ENCODE measurements at regions not wholly inside any gene's neighbourhood (a gene's known extent, or its start where the extent isn't known, plus 50 kb on each side); places are given as distances from the start of the nearest gene placed in this dataset.

DNA sequence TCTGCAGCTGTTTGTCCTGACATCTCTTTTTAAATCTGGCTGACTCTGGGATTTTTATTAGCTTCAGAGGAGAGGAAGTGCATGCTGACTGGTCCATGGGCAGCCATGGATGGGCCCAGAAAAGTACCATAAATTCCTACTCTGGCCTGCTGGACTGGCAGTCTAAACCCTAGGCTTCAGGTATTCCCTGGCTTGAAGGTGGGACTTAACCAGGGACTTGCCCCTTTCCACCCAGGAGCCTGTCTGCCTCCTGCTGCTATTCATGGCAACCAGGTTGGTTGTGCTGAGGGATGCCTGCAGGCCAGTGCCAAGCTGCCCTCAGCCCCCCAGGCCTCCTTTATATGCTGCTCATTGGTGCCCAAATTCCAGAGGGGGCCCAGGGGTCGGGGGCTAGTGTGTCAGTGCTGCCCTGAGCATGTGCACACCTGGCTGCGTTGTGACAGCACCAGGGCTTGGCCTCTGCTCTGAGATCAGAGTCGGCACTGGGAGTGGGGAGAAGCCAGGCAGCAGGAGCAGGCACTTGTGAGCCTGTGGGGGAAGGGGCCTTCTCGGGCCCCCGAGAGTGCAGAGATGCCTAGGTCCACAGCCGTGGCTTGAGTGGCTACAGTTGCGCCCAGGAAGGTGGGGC lies 195.7 kb upstream of the TFPI start:
- TF ChIP-seq, protein P1, sequence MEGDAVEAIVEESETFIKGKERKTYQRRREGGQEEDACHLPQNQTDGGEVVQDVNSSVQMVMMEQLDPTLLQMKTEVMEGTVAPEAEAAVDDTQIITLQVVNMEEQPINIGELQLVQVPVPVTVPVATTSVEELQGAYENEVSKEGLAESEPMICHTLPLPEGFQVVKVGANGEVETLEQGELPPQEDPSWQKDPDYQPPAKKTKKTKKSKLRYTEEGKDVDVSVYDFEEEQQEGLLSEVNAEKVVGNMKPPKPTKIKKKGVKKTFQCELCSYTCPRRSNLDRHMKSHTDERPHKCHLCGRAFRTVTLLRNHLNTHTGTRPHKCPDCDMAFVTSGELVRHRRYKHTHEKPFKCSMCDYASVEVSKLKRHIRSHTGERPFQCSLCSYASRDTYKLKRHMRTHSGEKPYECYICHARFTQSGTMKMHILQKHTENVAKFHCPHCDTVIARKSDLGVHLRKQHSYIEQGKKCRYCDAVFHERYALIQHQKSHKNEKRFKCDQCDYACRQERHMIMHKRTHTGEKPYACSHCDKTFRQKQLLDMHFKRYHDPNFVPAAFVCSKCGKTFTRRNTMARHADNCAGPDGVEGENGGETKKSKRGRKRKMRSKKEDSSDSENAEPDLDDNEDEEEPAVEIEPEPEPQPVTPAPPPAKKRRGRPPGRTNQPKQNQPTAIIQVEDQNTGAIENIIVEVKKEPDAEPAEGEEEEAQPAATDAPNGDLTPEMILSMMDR (IDR thresholded peaks at IDR 0.05) = no peak
- no peaks in the 10 kb centered on the region for H3K27me3 Mint-ChIP-seq
- H3K27ac Mint-ChIP-seq = no peak overlapping the region
- H3K9me3 Mint-ChIP-seq = no peaks in the 10 kb centered on the region
- ChIA-PET POLR2A (no interaction called here), CTCF (no interaction called here)
- H3K4me1 Mint-ChIP-seq = no peaks in the 10 kb centered on the region
- intact Hi-C loops (cut with micrococcal nuclease) = no loop called here
- H3K36me3 Mint-ChIP-seq (ENCODE audit: low read depth) = no peaks in the 10 kb centered on the region
- no peak for ATAC-seq (ENCODE audit: low read depth)
- no peak overlapping the region for H3K4me3 Mint-ChIP-seq
- DNase-seq = no peak

DNA sequence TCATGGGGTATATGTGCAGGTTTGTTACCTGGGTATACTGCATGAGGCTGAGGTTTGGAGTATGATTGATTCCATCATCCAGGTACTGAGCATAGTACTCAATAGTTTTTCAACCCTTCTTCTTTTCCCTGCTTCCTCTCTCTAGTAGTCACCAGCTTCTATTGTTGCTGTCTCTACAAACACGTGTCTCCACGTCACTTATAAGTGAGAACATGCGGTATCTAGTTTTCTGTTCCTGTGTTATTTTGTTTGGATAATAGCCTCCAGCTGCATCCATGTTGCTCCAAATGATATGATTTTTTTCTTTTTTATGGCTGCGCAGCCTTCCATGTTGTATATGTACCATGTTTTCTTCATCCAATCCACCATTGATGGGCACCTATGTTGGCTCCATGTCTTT lies 214.8 kb upstream of the TFPI start:
- no peak overlapping the region for H3K4me3 Mint-ChIP-seq
- TF ChIP-seq, protein P1 (IDR thresholded peaks at IDR 0.05) = no peak
- DNase-seq = no peak
- H3K27me3 Mint-ChIP-seq = no peaks in the 10 kb centered on the region
- CTCF ChIA-PET = no interaction called here
- H3K36me3 Mint-ChIP-seq (ENCODE audit: low read depth) = no peaks in the 10 kb centered on the region
- no peaks in the 10 kb centered on the region for H3K4me1 Mint-ChIP-seq
- ATAC-seq (ENCODE audit: low read depth) = no peak
- intact Hi-C loops (cut with micrococcal nuclease) = no loop called here
- POLR2A ChIA-PET = no interaction called here
- H3K9me3 Mint-ChIP-seq = peaks cover 4% of the 10 kb centered on the region
- no peak overlapping the region for H3K27ac Mint-ChIP-seq

- H3K27ac Mint-ChIP-seq = no peak overlapping the region
- H3K27me3 Mint-ChIP-seq = no peaks in the 10 kb centered on the region
- TF ChIP-seq, protein P1 (IDR thresholded peaks at IDR 0.05) = no peak
- ChIA-PET CTCF (no interaction called here), POLR2A (no interaction called here)
- no peaks in the 10 kb centered on the region for H3K4me1 Mint-ChIP-seq
- H3K4me3 Mint-ChIP-seq = no peak overlapping the region
- ATAC-seq (ENCODE audit: low read depth) (no peak), DNase-seq (no peak)
- intact Hi-C loops (cut with micrococcal nuclease) = no loop called here
- H3K9me3 Mint-ChIP-seq = peaks cover 4% of the 10 kb centered on the region
- no peaks in the 10 kb centered on the region for H3K36me3 Mint-ChIP-seq (ENCODE audit: low read depth)
These were observed 215.2 kb upstream of the TFPI start for GRCh38 chr2:187769437-187769836.

GRCh38 chr2:187774551-187775071 lies 220.4 kb upstream of the TFPI start:
- ATAC-seq (ENCODE audit: low read depth) = no peak
- Mint-ChIP-seq H3K27ac (no peak overlapping the region), H3K27me3 (no peaks in the 10 kb centered on the region), H3K4me1 (no peaks in the 10 kb centered on the region), H3K36me3 (ENCODE audit: low read depth) (no peaks in the 10 kb centered on the region), H3K4me3 (no peak overlapping the region), H3K9me3 (peaks cover 4% of the 10 kb centered on the region)
- no peak for DNase-seq
- CTCF ChIA-PET = no interaction called here
- intact Hi-C loops (cut with micrococcal nuclease) = no loop called here
- TF ChIP-seq, protein P1 (IDR thresholded peaks at IDR 0.05) = no peak
- POLR2A ChIA-PET = no interaction called here

GRCh38 chr2:187775196-187775595 lies 221.0 kb upstream of the TFPI start:
- TF ChIP-seq, protein P1 (IDR thresholded peaks at IDR 0.05) = no peak
- intact Hi-C loops (cut with micrococcal nuclease) = no loop called here
- H3K27ac Mint-ChIP-seq = no peak overlapping the region
- CTCF ChIA-PET = no interaction called here
- peaks cover 4% of the 10 kb centered on the region for H3K9me3 Mint-ChIP-seq
- DNase-seq (no peak), ATAC-seq (ENCODE audit: low read depth) (no peak)
- H3K27me3 Mint-ChIP-seq = no peaks in the 10 kb centered on the region
- no peak overlapping the region for H3K4me3 Mint-ChIP-seq
- H3K4me1 Mint-ChIP-seq = no peaks in the 10 kb centered on the region
- POLR2A ChIA-PET = no interaction called here
- H3K36me3 Mint-ChIP-seq (ENCODE audit: low read depth) = no peaks in the 10 kb centered on the region
